WTC11 (cell line): ENCODE measurements at regions not wholly inside any gene's neighbourhood (a gene's known extent, or its start where the extent isn't known, plus 50 kb on each side); places are given as distances from the start of the nearest gene placed in this dataset.

Source experiments
- CTCF ChIP-seq: fragments of 200-600 bp; IDR thresholded peaks from 2 replicates; pipeline ENCODE4 v1.8.0; 2022; ENCODE audit warnings: antibody characterized with exemption
- FOXJ3 ChIP-seq: sonication (generic); formaldehyde crosslinking; IDR thresholded peaks from 2 replicates; pipeline ENCODE4 v1.9.0; 2021; ENCODE audit warnings: missing genetic modification reagents, mild to moderate bottlenecking, borderline replicate concordance
- FOXP4 ChIP-seq: sonication (generic); formaldehyde crosslinking; IDR thresholded peaks from 2 replicates; pipeline ENCODE4 v1.8.0; 2022; ENCODE audit warnings: mild to moderate bottlenecking, missing genetic modification reagents
- JUN ChIP-seq: sonication (generic); formaldehyde crosslinking; IDR thresholded peaks from 2 replicates; pipeline ENCODE4 v1.8.0; 2023; ENCODE audit warnings: mild to moderate bottlenecking, missing genetic modification reagents
- MYBL2 ChIP-seq: sonication (generic); formaldehyde crosslinking; IDR thresholded peaks from 2 replicates; pipeline ENCODE4 v1.8.1; 2023; ENCODE audit warnings: mild to moderate bottlenecking, moderate library complexity, missing genetic modification reagents
- NR1H2 ChIP-seq: sonication (generic); formaldehyde crosslinking; IDR thresholded peaks from 2 replicates; pipeline ENCODE4 v1.9.0; 2021; ENCODE audit warnings: mild to moderate bottlenecking, moderate library complexity, missing genetic modification reagents
- RELA ChIP-seq: sonication (generic); formaldehyde crosslinking; IDR thresholded peaks from 2 replicates; pipeline ENCODE4 v1.8.1; 2022; ENCODE audit warnings: missing genetic modification reagents, mild to moderate bottlenecking, borderline replicate concordance
- ZNF121 ChIP-seq: sonication (generic); formaldehyde crosslinking; IDR thresholded peaks from 2 replicates; pipeline ENCODE4 v1.8.0; 2023; ENCODE audit warnings: missing genetic modification reagents
- ZSCAN18 ChIP-seq: fragments of 250-450 bp; sonication (Bioruptor Pico); IDR thresholded peaks from 2 replicates; pipeline ENCODE4 v2.1.2; 2022; ENCODE audit warnings: mild to moderate bottlenecking, moderate library complexity

GRCh38 chr4:28432348-28433025 is 1571.8 kb downstream of the STIM2 start:
- TF ChIP-seq NR1H2 (CRISPR knock-in tag) (no peak), RELA (CRISPR knock-in tag) (no peak), FOXJ3 (CRISPR knock-in tag) (no peak), FOXP4 (CRISPR knock-in tag) (no peak), CTCF (no peak), ZSCAN18 (CRISPR knock-in tag) (no peak), ZNF121 (CRISPR knock-in tag) (no peak), MYBL2 (CRISPR knock-in tag) (no peak), JUN (CRISPR knock-in tag) (no peak)
